ENCODE measurements at regions not wholly inside any gene's neighbourhood (a gene's known extent, or its start where the extent isn't known, plus 50 kb on each side); places are given as distances from the start of the nearest gene placed in this dataset.

GRCh38 chrX:150198776-150199175 lies 164.3 kb upstream of the MAMLD1 start (continued):
- no peak for TF ChIP-seq YY1 (IDR thresholded peaks at IDR 0.05; ENCODE audit: borderline replicate concordance in 1 of 3, control insufficient read depth in 1 of 3, extremely low read depth in 1 of 3, insufficient read depth in 3 of 3, insufficient read length in 1 of 3, insufficient replicate concordance in 2 of 3, low read depth in 1 of 3, low read length in 2 of 3)
- TF ChIP-seq ATF4 (CRISPR knock-in tag; IDR thresholded peaks at IDR 0.05): no peak
- TF ChIP-seq ZNF655 (CRISPR knock-in tag; IDR thresholded peaks at IDR 0.05): no peak

GRCh38 chrX:150199181-150199580 lies 163.9 kb upstream of the MAMLD1 start:
- H4K20me1 ChIP-seq (replicated peaks; ENCODE audit: control insufficient read depth, insufficient read depth, low read length): no peaks in the 10 kb centered on the region
- no peaks in the 10 kb centered on the region for H3K4me1 ChIP-seq (replicated peaks in 1 of 2; ENCODE audit: control insufficient read depth in 2 of 2, insufficient read depth in 2 of 2, low read length in 2 of 2)
- 0% methylated on average over 5 of the region's 5 CpGs for WGBS (ENCODE audit: insufficient coverage, low coverage, missing lambda C conversion rate)
- no peaks in the 10 kb centered on the region; a peak in 2 of 5 replicates for H3K27me3 ChIP-seq (ENCODE audit: control insufficient read depth in 2 of 2, insufficient read depth in 2 of 2, low read length in 2 of 2)
- no peak overlapping the region for H3K4me2 ChIP-seq (ENCODE audit: insufficient read depth, low read length)
- no peak for ATAC-seq
- H3K9me3 ChIP-seq (replicated peaks; ENCODE audit: control insufficient read depth, insufficient read depth, low read depth, low read length): no peaks in the 10 kb centered on the region
- H2AFZ ChIP-seq (ENCODE audit: low read depth, low read length): no peak overlapping the region
- no peak for TF ChIP-seq HBP1 (CRISPR knock-in tag; IDR thresholded peaks at IDR 0.05)
- H3K27ac ChIP-seq (ENCODE audit: extremely low read depth, low read depth, low read length): no peak overlapping the region
- no peaks in the 10 kb centered on the region for H3K36me3 ChIP-seq (ENCODE audit: control insufficient read depth, insufficient read depth, low read length)
- H3K9ac ChIP-seq (ENCODE audit: insufficient read depth in 1 of 2, low read depth in 2 of 2, low read length in 2 of 2): no peak overlapping the region
- DNase-seq (ENCODE audit: extremely low read depth in 1 of 4, low spot score in 3 of 4): no peak
- H3K4me3 ChIP-seq: no peak overlapping the region
- no peak for FAIRE-seq
- H3K79me2 ChIP-seq (ENCODE audit: control insufficient read depth, insufficient read depth, low read length): no peaks in the 10 kb centered on the region
- no peaks in the 10 kb centered on the region for H3K9me1 ChIP-seq (ENCODE audit: control insufficient read depth, insufficient read depth, low read length)
- intact Hi-C loops (cut with micrococcal nuclease): loop anchor here (10.0 kb wide), 1 partner anchor 164 kb away; no protein-coding TSS in a partner anchor
- CTCF ChIA-PET (ENCODE audit: low intra/inter-chr PET ratio): no interaction called here
- in situ Hi-C loops (cut with MboI): no loop called here
- BruUV-seq (replicated peaks): no TSS peak
- POLR2A ChIA-PET: no interaction called here

Data from K562 (cell line).